ENCODE measurements at regions not wholly inside any gene's neighbourhood (a gene's known extent, or its start where the extent isn't known, plus 50 kb on each side); places are given as distances from the start of the nearest gene placed in this dataset.
"Not testable (repeated sequence)": the region's sequence is repeated elsewhere in the genome, so short reads cannot be mapped to it uniquely, and the experiment has no call there.

- no peak for DNase-seq
Observed at GRCh38 chr22:26770624-26771023, 113.2 kb downstream of the MIAT start.

GRCh38 chr22:26773054-26773453 lies 115.7 kb downstream of the MIAT start:
- DNase-seq: not testable (repeated sequence)

- DNase-seq: no peak
Observed at GRCh38 chr22:26775394-26775793, 118.0 kb downstream of the MIAT start.

GRCh38 chr22:26777156-26777801 lies 119.9 kb downstream of the MIAT start:
- no peak for DNase-seq

- no peak for DNase-seq
Observed at GRCh38 chr22:26778372-26778771, 121.0 kb downstream of the MIAT start.

- DNase-seq: no peak
Observed at GRCh38 chr22:26779108-26779507, 121.7 kb downstream of the MIAT start.

- no peak for DNase-seq
Observed at GRCh38 chr22:26779929-26780328, 122.5 kb downstream of the MIAT start.

- DNase-seq: no peak
Observed at GRCh38 chr22:26780521-26780920, 123.1 kb downstream of the MIAT start.

GRCh38 chr22:26781062-26781461 lies 123.7 kb downstream of the MIAT start:
- DNase-seq: no peak

- no peak for DNase-seq
Observed at GRCh38 chr22:26781596-26781995, 124.2 kb downstream of the MIAT start.

- DNase-seq: no peak
Observed at GRCh38 chr22:26783885-26784284, 126.5 kb downstream of the MIAT start.

GRCh38 chr22:26784772-26785171 lies 127.4 kb downstream of the MIAT start:
- no peak for DNase-seq

- no peak for DNase-seq
Observed at GRCh38 chr22:26785932-26786331, 128.5 kb downstream of the MIAT start.

GRCh38 chr22:26786398-26786797 lies 129.0 kb downstream of the MIAT start:
- DNase-seq: no peak

GRCh38 chr22:26789951-26790350 lies 132.6 kb downstream of the MIAT start:
- DNase-seq: no peak

- no peak for DNase-seq
Observed at GRCh38 chr22:26792522-26792921, 135.1 kb downstream of the MIAT start.

- no peak for DNase-seq
Observed at GRCh38 chr22:26796785-26797184, 139.4 kb downstream of the MIAT start.

GRCh38 chr22:26797910-26798309 lies 140.5 kb downstream of the MIAT start:
- DNase-seq: no peak

GRCh38 chr22:26798462-26799065 lies 141.2 kb downstream of the MIAT start:
- DNase-seq: no peak

- DNase-seq: no peak
Observed at GRCh38 chr22:26800858-26801257, 143.5 kb downstream of the MIAT start.

- no peak for DNase-seq
Observed at GRCh38 chr22:26801449-26801848, 144.1 kb downstream of the MIAT start.

- no peak for DNase-seq
Observed at GRCh38 chr22:26804315-26804714, 146.9 kb downstream of the MIAT start.

- DNase-seq: no peak
Observed at GRCh38 chr22:26804911-26805539, 147.6 kb downstream of the MIAT start.

GRCh38 chr22:26806445-26807175 lies 149.2 kb downstream of the MIAT start:
- DNase-seq: no peak

All from activated CD4-positive, alpha-beta T cell treated with anti-CD3 and anti-CD28 coated beads, Interleukin-2, amount 50 U/mL, for 16 hours (primary cell).